ENCODE measurements at regions not wholly inside any gene's neighbourhood (a gene's known extent, or its start where the extent isn't known, plus 50 kb on each side); places are given as distances from the start of the nearest gene placed in this dataset.

DNA sequence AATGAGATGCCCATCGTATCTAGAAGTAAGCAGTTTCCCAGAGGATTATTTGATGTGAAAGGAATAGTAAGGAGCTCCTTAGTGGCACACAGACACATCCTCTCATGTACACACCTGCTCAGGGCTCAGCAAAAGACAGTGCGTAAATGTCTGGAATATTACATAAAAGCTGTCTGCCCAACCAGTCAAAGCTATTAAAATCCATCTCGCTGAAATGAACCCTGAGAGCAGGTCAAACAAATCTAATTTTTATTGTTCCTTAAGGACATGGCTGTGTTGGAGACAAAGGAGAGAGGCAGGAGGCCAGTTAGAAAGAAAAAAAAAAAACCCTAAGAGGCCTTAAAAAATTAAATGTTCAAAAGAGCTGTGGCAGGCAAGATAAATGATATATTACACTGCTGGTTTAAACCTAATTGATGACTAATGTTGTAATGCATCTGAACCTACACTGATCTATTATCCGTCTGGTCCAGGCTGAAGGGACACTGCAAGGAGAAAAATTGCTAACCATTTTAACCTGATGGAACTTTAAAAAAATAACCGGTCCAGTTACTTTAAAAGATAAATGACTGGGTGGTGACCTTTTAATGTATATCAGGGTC, 58.5 kb upstream of the FGGY start:
- H2AFZ ChIP-seq (ENCODE audit: low read length): no peak overlapping the region
- H3F3A ChIP-seq (ENCODE audit: low read depth): no peaks in the 10 kb centered on the region
- H3K9ac ChIP-seq (ENCODE audit: low read depth, low read length, poor library complexity, severe bottlenecking): no peak overlapping the region
- no peaks in the 10 kb centered on the region for H3K79me2 ChIP-seq (ENCODE audit: insufficient read depth, low read length)
- H3K4me2 ChIP-seq (ENCODE audit: low read depth, low read length, poor library complexity, severe bottlenecking): no peak overlapping the region
- H3K36me3 ChIP-seq (ENCODE audit: insufficient read depth, low read length): no peaks in the 10 kb centered on the region
- no peaks in the 10 kb centered on the region for H4K20me1 ChIP-seq (ENCODE audit: insufficient read depth, low read length, poor library complexity, severe bottlenecking)
- H3K4me1 ChIP-seq (ENCODE audit: insufficient read depth, low read length, poor library complexity, severe bottlenecking): no peaks in the 10 kb centered on the region
- TF ChIP-seq, protein P1, sequence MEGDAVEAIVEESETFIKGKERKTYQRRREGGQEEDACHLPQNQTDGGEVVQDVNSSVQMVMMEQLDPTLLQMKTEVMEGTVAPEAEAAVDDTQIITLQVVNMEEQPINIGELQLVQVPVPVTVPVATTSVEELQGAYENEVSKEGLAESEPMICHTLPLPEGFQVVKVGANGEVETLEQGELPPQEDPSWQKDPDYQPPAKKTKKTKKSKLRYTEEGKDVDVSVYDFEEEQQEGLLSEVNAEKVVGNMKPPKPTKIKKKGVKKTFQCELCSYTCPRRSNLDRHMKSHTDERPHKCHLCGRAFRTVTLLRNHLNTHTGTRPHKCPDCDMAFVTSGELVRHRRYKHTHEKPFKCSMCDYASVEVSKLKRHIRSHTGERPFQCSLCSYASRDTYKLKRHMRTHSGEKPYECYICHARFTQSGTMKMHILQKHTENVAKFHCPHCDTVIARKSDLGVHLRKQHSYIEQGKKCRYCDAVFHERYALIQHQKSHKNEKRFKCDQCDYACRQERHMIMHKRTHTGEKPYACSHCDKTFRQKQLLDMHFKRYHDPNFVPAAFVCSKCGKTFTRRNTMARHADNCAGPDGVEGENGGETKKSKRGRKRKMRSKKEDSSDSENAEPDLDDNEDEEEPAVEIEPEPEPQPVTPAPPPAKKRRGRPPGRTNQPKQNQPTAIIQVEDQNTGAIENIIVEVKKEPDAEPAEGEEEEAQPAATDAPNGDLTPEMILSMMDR (conservative IDR thresholded peaks at IDR 0.05; ENCODE audit: low read length): no peak
- no peak for TF ChIP-seq EZH2phosphoT487 (IDR thresholded peaks at IDR 0.05; ENCODE audit: borderline replicate concordance)
- H3K9me2 ChIP-seq (replicated peaks; ENCODE audit: low read depth, low read length): no peaks in the 10 kb centered on the region
- H3K27me3 ChIP-seq (ENCODE audit: insufficient read depth, low read length, poor library complexity, severe bottlenecking): no peaks in the 10 kb centered on the region
- no peaks in the 10 kb centered on the region for H3K9me3 ChIP-seq (ENCODE audit: insufficient read depth, low read depth, low read length)
- no peak overlapping the region for H3K4me3 ChIP-seq (ENCODE audit: low read length, poor library complexity, severe bottlenecking)

- TF ChIP-seq EZH2phosphoT487 (IDR thresholded peaks at IDR 0.05; ENCODE audit: borderline replicate concordance): no peak
- TF ChIP-seq, protein P1 (conservative IDR thresholded peaks at IDR 0.05; ENCODE audit: low read length): no peak
Observed at GRCh38 chr1:59238993-59239392, 57.9 kb upstream of the FGGY start.

DNA sequence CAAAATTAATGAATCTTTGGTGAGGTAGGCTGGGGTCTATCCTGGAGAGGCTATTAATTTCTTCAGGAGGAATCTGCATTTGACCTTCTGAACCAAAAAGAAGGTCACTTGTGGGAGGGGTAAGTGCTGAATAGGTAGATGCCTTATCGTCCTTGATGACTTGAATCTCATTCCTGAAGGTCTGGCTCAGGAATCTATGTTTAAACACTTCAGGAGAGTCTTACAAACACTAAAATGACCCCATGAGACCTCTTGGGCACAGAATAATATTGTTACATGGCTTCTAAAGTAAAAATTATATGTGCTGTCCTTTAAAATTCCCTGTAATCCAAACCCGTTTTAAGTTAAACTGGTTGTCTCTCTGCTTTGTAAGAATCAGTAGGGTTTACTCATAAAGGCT, 55.0 kb upstream of the FGGY start:
- no peak overlapping the region for H2AFZ ChIP-seq (ENCODE audit: low read length)
- H3K9ac ChIP-seq (ENCODE audit: low read depth, low read length, poor library complexity, severe bottlenecking): no peak overlapping the region
- H3K27me3 ChIP-seq (ENCODE audit: insufficient read depth, low read length, poor library complexity, severe bottlenecking): no peaks in the 10 kb centered on the region
- no peaks in the 10 kb centered on the region; the same call in 1 of the 2 replicates for H3K9me3 ChIP-seq (ENCODE audit: insufficient read depth, low read depth, low read length)
- TF ChIP-seq, protein P1 (conservative IDR thresholded peaks at IDR 0.05; ENCODE audit: low read length): no peak
- TF ChIP-seq EZH2phosphoT487 (IDR thresholded peaks at IDR 0.05; ENCODE audit: borderline replicate concordance): no peak
- H3K79me2 ChIP-seq (ENCODE audit: insufficient read depth, low read length): no peaks in the 10 kb centered on the region
- no peaks in the 10 kb centered on the region for H3K9me2 ChIP-seq (replicated peaks; ENCODE audit: low read depth, low read length)
- no peaks in the 10 kb centered on the region for H3K4me1 ChIP-seq (ENCODE audit: insufficient read depth, low read length, poor library complexity, severe bottlenecking)
- H3F3A ChIP-seq (ENCODE audit: low read depth): no peaks in the 10 kb centered on the region
- no peaks in the 10 kb centered on the region for H4K20me1 ChIP-seq (ENCODE audit: insufficient read depth, low read length, poor library complexity, severe bottlenecking)
- H3K4me3 ChIP-seq (ENCODE audit: low read length, poor library complexity, severe bottlenecking): no peak overlapping the region
- H3K36me3 ChIP-seq (ENCODE audit: insufficient read depth, low read length): no peaks in the 10 kb centered on the region
- H3K4me2 ChIP-seq (ENCODE audit: low read depth, low read length, poor library complexity, severe bottlenecking): no peak overlapping the region

More at GRCh38 chr1:59238993-59239392, 57.9 kb upstream of the FGGY start:
- H2AFZ ChIP-seq (ENCODE audit: low read length): no peak overlapping the region
- H3K9me2 ChIP-seq (replicated peaks; ENCODE audit: low read depth, low read length): no peaks in the 10 kb centered on the region
- no peaks in the 10 kb centered on the region for H4K20me1 ChIP-seq (ENCODE audit: insufficient read depth, low read length, poor library complexity, severe bottlenecking)
- H3K79me2 ChIP-seq (ENCODE audit: insufficient read depth, low read length): no peaks in the 10 kb centered on the region
- no peaks in the 10 kb centered on the region for H3K27me3 ChIP-seq (ENCODE audit: insufficient read depth, low read length, poor library complexity, severe bottlenecking)
- no peak overlapping the region for H3K4me3 ChIP-seq (ENCODE audit: low read length, poor library complexity, severe bottlenecking)
- H3K4me2 ChIP-seq (ENCODE audit: low read depth, low read length, poor library complexity, severe bottlenecking): no peak overlapping the region
- H3K4me1 ChIP-seq (ENCODE audit: insufficient read depth, low read length, poor library complexity, severe bottlenecking): no peaks in the 10 kb centered on the region
- no peaks in the 10 kb centered on the region for H3F3A ChIP-seq (ENCODE audit: low read depth)
- no peak overlapping the region for H3K9ac ChIP-seq (ENCODE audit: low read depth, low read length, poor library complexity, severe bottlenecking)
- H3K9me3 ChIP-seq (ENCODE audit: insufficient read depth, low read depth, low read length): no peaks in the 10 kb centered on the region
- H3K36me3 ChIP-seq (ENCODE audit: insufficient read depth, low read length): no peaks in the 10 kb centered on the region

All from Loucy (cell line).